Ascending aorta (tissue), 2 donors: ENCODE measurements at regions not wholly inside any gene's neighbourhood (a gene's known extent, or its start where the extent isn't known, plus 50 kb on each side); places are given as distances from the start of the nearest gene placed in this dataset.

ENCODE experiments used
- DNase-seq, 2 donors: peaks; one replicate each; pipeline ENCODE4 v3.0.0-alpha.2; 2019; ENCODE audit warnings: low spot score in 2 of 2
- H3K27ac ChIP-seq, 2 donors: fragments of 200-600 bp; sonication (generic); one replicate each; pipeline ENCODE4 v1.5.1; 2016 to 2017; ENCODE audit warnings: mild to moderate bottlenecking in 1 of 2
- H3K27me3 ChIP-seq: fragments of 200-600 bp; sonication (generic); one replicate; pipeline ENCODE4 v1.5.1; 2017
- H3K36me3 ChIP-seq, 2 donors: fragments of 200-600 bp; sonication (generic); one replicate each; pipeline ENCODE4 v1.5.1; 2016
- H3K4me1 ChIP-seq, 2 donors: fragments of 200-600 bp; sonication (generic); one replicate each; pipeline ENCODE4 v1.5.1; 2016 to 2017; ENCODE audit warnings: mild to moderate bottlenecking in 1 of 2
- H3K4me3 ChIP-seq, 2 donors: fragments of 200-600 bp; sonication (generic); one replicate each; pipeline ENCODE4 v1.5.1; 2016 to 2017; ENCODE audit warnings: mild to moderate bottlenecking in 1 of 2
- H3K9me3 ChIP-seq, 2 donors: fragments of 200-600 bp; sonication (generic); one replicate each; pipeline ENCODE4 v1.5.1; 2016
- intact Hi-C: fragments of 100-400 bp; cut with DNase I; formaldehyde crosslinking; loops from one replicate; pipeline ENCODE4 v1.15.1; 2023
- TF ChIP-seq, protein P1 (sequence below), 3 experiments: fragments of 200-600 bp in 2 of 3; fragments of 450-650 bp in 1 of 3; sonication (generic) in 2 of 3; IDR thresholded peaks; one replicate each; pipeline ENCODE4 v1.5.1; 2016 to 2019; ENCODE audit warnings: antibody characterized with exemption in 3 of 3, mild to moderate bottlenecking in 1 of 3, moderate library complexity in 1 of 3

DNA sequence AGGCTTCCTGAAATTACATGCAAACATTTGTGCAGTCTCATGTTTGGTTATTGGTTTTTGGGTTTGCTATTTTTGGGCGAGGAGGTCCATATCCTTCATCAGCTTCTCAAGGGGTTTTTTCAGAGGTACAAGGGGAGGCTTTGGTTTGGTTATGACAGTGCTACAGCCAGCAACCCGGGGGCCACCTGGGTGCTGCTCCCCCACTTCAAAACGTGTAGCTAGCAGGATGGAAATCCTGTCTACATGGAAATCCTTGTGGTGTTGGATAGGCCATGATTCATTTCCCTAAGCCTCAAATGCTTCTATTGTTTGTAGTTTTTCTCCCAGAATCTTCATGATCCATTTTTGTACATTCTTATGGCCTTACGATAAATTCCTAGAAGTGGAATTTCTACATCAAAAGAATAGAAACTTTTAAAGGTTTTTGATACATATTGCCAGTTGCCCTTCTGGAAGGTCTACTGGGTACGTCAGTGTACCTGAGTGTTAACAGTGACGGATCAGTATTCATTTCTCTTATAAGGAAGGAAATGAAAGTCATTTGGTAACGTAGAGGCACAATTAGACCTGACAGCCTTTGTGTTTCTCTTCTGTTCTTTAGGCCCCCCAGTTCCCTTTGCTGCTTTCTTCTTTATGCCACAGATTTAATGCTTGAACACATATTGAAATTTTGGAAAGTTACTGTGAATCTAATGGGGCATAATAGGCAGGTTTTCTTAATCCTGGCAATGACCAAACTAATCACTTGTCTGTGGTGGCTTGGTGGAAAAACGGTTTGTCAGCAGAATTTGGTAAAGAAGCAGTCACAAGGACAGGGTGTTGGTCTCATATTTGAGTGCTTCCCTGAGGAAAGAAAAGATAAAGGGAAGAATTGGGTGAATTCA is 69.7 kb upstream of the ABL1 start:
- Histone ChIP-seq H3K27ac (no peak overlapping the region), H3K4me3 (no peak overlapping the region), H3K4me1 (peaks cover 0 to 10% of the 10 kb centered on the region in 2 donors), H3K9me3 (no peaks in the 10 kb centered on the region), H3K36me3 (no peaks in the 10 kb centered on the region), H3K27me3 (no peaks in the 10 kb centered on the region)
- no peak for DNase-seq
- intact Hi-C loops, result no loop called here
- TF ChIP-seq, protein P1, sequence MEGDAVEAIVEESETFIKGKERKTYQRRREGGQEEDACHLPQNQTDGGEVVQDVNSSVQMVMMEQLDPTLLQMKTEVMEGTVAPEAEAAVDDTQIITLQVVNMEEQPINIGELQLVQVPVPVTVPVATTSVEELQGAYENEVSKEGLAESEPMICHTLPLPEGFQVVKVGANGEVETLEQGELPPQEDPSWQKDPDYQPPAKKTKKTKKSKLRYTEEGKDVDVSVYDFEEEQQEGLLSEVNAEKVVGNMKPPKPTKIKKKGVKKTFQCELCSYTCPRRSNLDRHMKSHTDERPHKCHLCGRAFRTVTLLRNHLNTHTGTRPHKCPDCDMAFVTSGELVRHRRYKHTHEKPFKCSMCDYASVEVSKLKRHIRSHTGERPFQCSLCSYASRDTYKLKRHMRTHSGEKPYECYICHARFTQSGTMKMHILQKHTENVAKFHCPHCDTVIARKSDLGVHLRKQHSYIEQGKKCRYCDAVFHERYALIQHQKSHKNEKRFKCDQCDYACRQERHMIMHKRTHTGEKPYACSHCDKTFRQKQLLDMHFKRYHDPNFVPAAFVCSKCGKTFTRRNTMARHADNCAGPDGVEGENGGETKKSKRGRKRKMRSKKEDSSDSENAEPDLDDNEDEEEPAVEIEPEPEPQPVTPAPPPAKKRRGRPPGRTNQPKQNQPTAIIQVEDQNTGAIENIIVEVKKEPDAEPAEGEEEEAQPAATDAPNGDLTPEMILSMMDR (IDR thresholded peaks at IDR 0.05), result no peak

DNA sequence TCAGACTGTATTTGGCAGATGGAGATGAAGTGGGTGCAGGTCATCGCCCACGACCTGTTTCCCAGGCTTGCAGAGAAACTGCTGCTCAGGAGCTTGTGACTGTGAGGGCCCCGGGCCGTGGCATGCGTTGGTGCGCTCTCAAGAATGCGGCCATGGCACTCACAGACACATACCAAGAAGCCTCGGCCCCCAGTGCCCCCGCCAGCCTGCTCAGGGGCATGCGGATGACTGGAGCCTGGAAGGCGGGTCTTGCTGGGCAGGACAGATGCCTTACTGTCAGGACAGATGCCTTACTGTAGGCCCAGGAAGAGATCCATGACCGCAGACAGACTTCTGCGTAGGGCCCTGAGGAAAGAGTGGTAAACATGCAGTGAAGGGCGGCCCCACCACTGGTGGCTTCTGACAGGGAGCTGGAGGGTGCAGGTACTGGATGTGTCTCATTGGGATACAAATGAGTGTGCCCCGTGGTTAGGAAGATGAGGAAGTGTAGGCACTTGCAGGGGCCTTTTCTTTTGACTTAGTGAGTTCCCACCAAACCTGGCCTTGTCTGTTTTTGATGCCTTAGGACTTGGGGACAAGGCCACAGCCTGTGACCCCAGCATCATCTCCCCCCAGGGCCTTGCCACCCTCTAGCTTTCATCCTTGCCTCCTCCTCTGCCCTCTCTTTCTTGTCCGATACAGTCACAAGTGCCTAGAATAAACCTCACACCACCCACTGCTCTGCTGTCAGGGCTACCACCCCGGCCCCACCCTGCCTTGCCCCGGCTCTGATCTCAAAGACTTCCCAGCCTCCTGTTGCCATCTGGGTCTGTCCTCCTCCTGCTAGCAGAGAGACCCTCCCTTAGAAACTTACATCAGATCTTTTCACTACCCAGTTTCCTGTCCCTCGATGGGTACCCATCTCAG is 68.8 kb upstream of the ABL1 start:
- Histone ChIP-seq H3K36me3 (no peaks in the 10 kb centered on the region), H3K4me1 (peaks cover 0 to 10% of the 10 kb centered on the region in 2 donors), H3K27me3 (no peaks in the 10 kb centered on the region), H3K27ac (no peak overlapping the region), H3K9me3 (no peaks in the 10 kb centered on the region), H3K4me3 (no peak overlapping the region)
- intact Hi-C loops, result no loop called here
- no peak for DNase-seq
- TF ChIP-seq, protein P1 (IDR thresholded peaks at IDR 0.05), result no peak

DNA sequence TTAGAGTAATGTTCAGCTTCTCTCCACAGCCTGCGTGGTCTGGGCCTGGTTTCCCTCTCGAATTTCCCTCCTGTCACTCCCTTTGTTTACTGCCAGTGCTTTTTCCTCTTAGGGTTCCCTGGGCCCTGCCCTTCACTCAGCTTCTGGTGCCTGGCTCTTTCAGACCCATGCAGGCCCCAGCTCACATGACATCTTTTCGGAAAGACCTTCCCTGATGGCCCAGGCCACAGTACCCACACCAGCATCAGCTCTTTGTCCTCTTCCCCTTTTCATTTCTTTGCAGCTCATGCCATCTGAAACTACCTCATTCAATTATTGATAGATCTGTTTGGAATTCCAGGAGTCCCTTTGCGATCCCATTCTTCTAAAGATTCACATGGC is 68.1 kb upstream of the ABL1 start:
- Histone ChIP-seq H3K4me3 (no peak overlapping the region), H3K27me3 (no peaks in the 10 kb centered on the region), H3K36me3 (no peaks in the 10 kb centered on the region), H3K27ac (no peak overlapping the region), H3K9me3 (no peaks in the 10 kb centered on the region), H3K4me1 (peaks cover 0 to 10% of the 10 kb centered on the region in 2 donors)
- intact Hi-C loops, result no loop called here
- TF ChIP-seq, protein P1 (IDR thresholded peaks at IDR 0.05), result no peak
- DNase-seq, result no peak

DNA sequence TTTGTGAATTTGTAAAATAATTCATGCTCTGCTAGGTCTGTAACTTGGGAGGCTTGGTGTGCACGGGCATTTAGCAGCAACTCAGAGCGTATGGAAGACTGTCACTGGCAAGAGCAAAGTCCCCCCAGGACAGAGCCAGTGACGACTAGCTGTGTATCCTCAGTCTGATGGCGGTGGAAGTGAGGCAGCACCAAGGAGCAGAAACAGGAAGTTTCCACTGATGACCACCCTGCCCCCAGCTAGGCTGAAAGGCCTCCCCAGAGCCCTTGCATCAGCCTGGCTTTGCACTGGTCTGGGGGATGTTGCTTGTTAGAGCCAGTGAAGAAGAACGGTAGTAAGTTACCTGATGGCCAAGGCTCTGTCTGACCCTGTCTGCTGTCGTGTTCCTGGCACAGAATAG is 66.8 kb upstream of the ABL1 start:
- intact Hi-C loops, result no loop called here
- Histone ChIP-seq H3K27me3 (no peaks in the 10 kb centered on the region), H3K4me3 (no peak overlapping the region), H3K27ac (no peak overlapping the region), H3K4me1 (peaks cover 0 to 10% of the 10 kb centered on the region in 2 donors), H3K9me3 (no peaks in the 10 kb centered on the region), H3K36me3 (no peaks in the 10 kb centered on the region)
- no peak for DNase-seq
- TF ChIP-seq, protein P1 (IDR thresholded peaks at IDR 0.05), result no peak

DNA sequence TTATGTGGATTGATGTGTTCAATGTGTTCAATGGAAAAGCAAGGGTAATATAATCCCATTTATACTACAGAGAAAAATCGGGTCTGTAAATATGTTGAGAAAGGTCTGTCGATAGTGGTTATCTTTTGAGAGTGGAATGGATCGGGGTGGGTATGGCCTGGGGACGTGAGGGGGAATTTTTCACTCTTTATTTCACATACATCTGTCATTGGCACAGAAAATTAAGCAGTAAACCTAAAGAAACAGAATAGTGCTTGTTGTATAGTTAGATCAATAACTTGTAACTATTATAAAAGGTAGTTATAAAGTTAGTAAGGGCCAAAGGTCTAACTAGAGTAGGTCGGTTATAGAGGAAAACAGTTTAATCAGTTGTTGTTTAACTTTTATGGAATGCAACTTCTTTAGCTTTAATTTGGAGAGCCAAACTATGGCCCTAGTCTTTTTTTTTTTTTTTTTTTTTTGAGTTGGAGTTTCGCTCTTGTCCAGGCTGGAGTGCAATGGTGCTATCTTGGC is 66.1 kb upstream of the ABL1 start:
- no peaks in the 10 kb centered on the region for H3K36me3 ChIP-seq
- H3K4me3 ChIP-seq, result no peak overlapping the region
- TF ChIP-seq, protein P1 (IDR thresholded peaks at IDR 0.05), result no peak
- intact Hi-C loops, result no loop called here
- DNase-seq, result no peak
- no peaks in the 10 kb centered on the region for H3K27me3 ChIP-seq
- peaks cover 0 to 10% of the 10 kb centered on the region in 2 donors for H3K4me1 ChIP-seq
- H3K27ac ChIP-seq, result no peak overlapping the region
- H3K9me3 ChIP-seq, result no peaks in the 10 kb centered on the region
